Activated naive CD8-positive, alpha-beta T cell treated with anti-CD3 and anti-CD28 coated beads, Interleukin-2, amount 10 ng/mL, durations not matched to agents 7 days and 5 days (primary cell): ENCODE measurements at regions not wholly inside any gene's neighbourhood (a gene's known extent, or its start where the extent isn't known, plus 50 kb on each side); places are given as distances from the start of the nearest gene placed in this dataset.
"Not testable (repeated sequence)": the region's sequence is repeated elsewhere in the genome, so short reads cannot be mapped to it uniquely, and the experiment has no call there.

ENCODE experiments used
- ATAC-seq: fragments of 150-1000 bp; cut with Tn5 transposase; one replicate; pipeline ENCODE4 v1.10.0; 2021; ENCODE audit warnings: low read depth, moderate library complexity
- POLR2A ChIA-PET: fragments of 350-600 bp; sonication (Branson Sonifier 250); formaldehyde crosslinking; loops from one replicate; lab custom pipeline; 2021; ENCODE audit warnings: antibody characterized with exemption; lab: Charles Lee
- DNase-seq: peaks from one replicate; pipeline ENCODE4 v3.0.0; 2021
- H3K27ac Mint-ChIP-seq: one replicate; pipeline ENCODE4 v1.8.0; 2022; ENCODE audit warnings: mild to moderate bottlenecking, mixed read lengths
- H3K27me3 Mint-ChIP-seq: one replicate; pipeline ENCODE4 v1.8.0; 2022; ENCODE audit warnings: mild to moderate bottlenecking, moderate library complexity, mixed read lengths
- H3K36me3 Mint-ChIP-seq: one replicate; pipeline ENCODE4 v1.8.0; 2021; ENCODE audit warnings: mild to moderate bottlenecking, mixed read lengths
- H3K4me1 Mint-ChIP-seq: one replicate; pipeline ENCODE4 v1.8.0; 2021; ENCODE audit warnings: mixed read lengths
- H3K4me3 Mint-ChIP-seq: one replicate; pipeline ENCODE4 v1.8.0; 2022; ENCODE audit warnings: mild to moderate bottlenecking, moderate library complexity, mixed read lengths
- H3K9me3 Mint-ChIP-seq: one replicate; pipeline ENCODE4 v1.8.0; 2021; ENCODE audit warnings: mixed read lengths

DNA sequence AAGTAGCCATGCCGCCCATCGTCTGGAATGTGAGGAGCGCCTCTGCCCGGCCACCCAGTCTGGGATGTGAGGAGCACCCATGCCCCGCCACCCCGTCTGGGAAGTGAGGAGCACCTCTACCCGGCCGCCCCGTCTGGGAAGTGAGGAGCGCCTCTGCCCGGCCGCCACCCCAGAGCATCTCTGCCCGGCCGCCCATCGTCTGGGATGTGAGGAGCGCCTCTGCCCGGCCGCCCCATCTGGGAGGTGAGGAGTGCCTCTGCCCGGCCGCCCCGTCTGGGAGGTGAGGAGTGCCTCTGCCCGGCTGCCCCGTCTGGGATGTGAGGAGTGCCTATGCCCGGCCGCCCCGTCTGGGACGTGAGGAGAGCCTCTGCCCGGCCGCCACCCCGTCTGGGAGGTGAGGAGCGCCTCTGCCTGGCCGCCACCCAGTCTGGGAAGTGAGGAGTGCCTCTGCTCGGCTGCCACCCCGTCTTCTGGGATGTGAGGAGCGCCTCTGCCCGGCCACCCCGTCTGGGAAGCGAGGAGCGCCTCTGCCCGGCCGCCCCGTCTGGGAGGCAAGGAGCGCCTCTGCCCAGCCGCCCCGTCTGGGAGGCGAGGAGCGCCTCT lies 126.7 kb upstream of the MED14 start:
- H3K4me1 Mint-ChIP-seq, H3K4me3 Mint-ChIP-seq, POLR2A ChIA-PET, H3K27me3 Mint-ChIP-seq, ATAC-seq, H3K9me3 Mint-ChIP-seq, H3K36me3 Mint-ChIP-seq, H3K27ac Mint-ChIP-seq, DNase-seq: not testable (repeated sequence)

DNA sequence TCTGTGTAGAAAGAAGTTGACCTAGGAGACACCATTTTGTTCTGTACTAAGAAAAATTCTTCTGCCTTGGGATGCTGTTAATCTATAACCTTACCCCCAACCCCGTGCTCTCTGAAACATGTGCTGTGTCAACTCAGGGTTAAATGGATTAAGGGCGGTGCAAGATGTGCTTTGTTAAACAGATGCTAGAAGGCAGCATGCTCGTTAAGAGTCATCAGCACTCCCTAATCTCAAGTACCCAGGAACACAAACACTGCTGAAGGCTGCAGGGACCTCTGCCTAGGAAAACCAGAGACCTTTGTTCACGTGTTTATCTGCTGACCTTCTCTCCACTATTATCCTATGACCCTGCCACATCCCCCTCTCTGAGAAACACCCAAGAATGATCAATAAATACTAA lies 127.9 kb upstream of the MED14 start:
- H3K4me1 Mint-ChIP-seq, POLR2A ChIA-PET, H3K27me3 Mint-ChIP-seq, H3K9me3 Mint-ChIP-seq, H3K4me3 Mint-ChIP-seq, DNase-seq, H3K27ac Mint-ChIP-seq, ATAC-seq, H3K36me3 Mint-ChIP-seq: not testable (repeated sequence)

DNA sequence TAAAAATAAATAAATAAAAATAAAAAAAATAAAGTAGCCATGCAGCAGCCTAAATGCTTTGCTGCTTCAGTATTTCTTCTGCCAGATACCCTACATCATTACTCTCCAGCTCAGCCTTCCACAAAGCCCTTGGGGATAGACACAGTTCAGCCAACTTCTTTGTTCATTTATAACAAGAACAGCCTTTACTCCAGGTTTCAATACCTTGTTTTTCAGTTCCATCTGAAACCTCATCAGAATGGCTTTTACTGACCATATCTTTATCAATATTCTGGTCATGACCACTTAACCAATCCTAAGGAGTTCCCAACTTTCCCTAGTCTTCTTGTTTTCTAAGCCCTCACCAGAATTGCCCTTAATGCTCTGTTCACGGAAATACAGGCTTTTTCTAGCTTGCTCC lies 128.3 kb upstream of the MED14 start:
- Mint-ChIP-seq H3K27ac (no peak overlapping the region), H3K27me3 (peaks cover 9% of the 10 kb centered on the region), H3K9me3 (peaks cover 2% of the 10 kb centered on the region), H3K4me1 (no peaks in the 10 kb centered on the region), H3K36me3 (no peaks in the 10 kb centered on the region), H3K4me3 (no peak overlapping the region)
- no peak for ATAC-seq
- no peak for DNase-seq
- POLR2A ChIA-PET: no interaction called here

DNA sequence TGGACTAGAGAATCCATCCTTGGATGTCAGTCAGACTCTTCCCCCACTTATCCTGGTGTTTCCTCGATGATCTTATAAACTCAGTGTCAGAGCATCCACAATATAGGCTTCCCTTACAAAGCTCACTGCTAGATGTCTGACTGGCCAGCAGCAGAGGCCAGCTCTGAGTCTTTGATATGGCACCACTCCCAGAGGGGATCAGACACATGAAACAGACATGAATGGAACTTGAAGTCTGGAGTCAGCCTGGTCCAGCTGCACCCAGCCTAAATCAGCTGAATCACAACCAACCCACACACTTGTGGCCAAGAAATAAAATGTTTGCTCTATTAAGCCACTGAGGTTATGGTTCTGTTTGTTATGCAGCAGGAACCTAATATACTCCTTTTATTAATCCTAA lies 129.6 kb upstream of the MED14 start:
- Mint-ChIP-seq H3K9me3 (peaks cover 2% of the 10 kb centered on the region), H3K27me3 (peaks cover 9% of the 10 kb centered on the region), H3K4me3 (no peak overlapping the region), H3K36me3 (no peaks in the 10 kb centered on the region), H3K4me1 (no peaks in the 10 kb centered on the region), H3K27ac (no peak overlapping the region)
- POLR2A ChIA-PET: no interaction called here
- no peak for ATAC-seq
- DNase-seq: no peak

DNA sequence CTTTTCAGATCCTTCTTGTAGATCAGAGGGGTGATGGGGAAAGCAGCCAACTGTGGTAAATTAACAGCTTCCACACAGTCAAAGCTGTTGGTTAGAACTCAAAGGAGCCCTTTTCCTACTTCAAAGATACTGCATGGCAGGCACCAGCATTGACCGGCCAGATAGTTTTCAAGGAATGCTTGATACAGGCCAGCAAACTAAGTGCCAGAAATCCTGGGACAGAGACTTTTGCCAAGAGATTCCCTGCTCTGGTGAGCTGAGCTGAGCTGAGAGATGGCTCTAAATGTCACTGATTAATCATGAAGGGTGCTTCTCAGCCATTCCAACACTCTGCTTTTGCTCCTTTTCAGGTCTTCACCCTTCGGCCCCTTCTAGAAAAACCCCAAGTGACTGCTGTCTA lies 131.6 kb upstream of the MED14 start:
- DNase-seq (no peak), ATAC-seq (no peak)
- H3K27me3 Mint-ChIP-seq: peaks cover 9% of the 10 kb centered on the region
- no peak overlapping the region for H3K4me3 Mint-ChIP-seq
- peaks cover 2% of the 10 kb centered on the region for H3K36me3 Mint-ChIP-seq
- POLR2A ChIA-PET: no interaction called here
- peaks cover 5% of the 10 kb centered on the region for H3K4me1 Mint-ChIP-seq
- H3K9me3 Mint-ChIP-seq: no peaks in the 10 kb centered on the region
- no peak overlapping the region for H3K27ac Mint-ChIP-seq

DNA sequence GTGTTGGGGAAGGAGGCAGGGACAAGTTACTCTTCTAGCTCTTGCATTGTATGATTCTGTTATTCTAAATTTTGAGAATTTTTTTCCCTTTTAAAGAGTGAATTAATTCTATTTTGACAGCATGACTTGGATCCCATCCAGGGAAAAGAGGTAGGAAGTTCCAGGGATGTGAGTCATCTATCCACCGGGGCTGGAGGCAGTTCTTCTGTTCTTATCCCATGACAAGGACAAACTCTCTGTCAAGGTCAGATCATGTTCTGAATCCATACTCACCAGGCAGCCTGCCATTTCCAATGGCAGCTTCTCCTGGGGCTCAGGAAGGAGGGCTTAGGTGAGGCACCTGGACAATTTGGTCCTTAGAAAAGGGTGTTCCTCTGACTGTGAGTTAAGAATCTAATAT lies 132.0 kb upstream of the MED14 start:
- Mint-ChIP-seq H3K4me3 (no peak overlapping the region), H3K4me1 (peaks cover 6% of the 10 kb centered on the region), H3K27ac (no peak overlapping the region), H3K9me3 (no peaks in the 10 kb centered on the region), H3K27me3 (peaks cover 9% of the 10 kb centered on the region), H3K36me3 (peaks cover 2% of the 10 kb centered on the region)
- no peak for ATAC-seq
- no peak for DNase-seq
- POLR2A ChIA-PET: no interaction called here

DNA sequence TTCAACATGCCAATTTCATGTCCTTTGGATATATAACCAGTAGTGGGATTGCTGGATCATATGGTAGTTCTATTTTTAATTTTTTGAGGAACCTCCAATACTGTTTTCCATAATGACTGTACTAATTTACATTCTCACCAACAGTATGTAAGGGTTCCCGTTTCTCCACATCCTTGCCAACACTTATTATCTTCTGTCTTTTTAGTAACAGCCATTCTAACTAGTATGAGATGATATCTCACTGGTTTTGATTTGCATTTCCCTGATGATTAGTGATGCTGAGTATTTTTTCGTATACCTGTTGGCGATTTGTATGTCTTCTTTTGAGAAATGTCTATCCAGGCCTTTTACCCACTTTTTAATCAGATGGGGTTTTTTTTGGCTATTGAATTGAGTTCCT lies 133.5 kb upstream of the MED14 start:
- ATAC-seq (no peak), DNase-seq (no peak)
- Mint-ChIP-seq H3K27me3 (peaks cover 9% of the 10 kb centered on the region), H3K4me3 (no peak overlapping the region), H3K36me3 (peaks cover 2% of the 10 kb centered on the region), H3K27ac (no peak overlapping the region), H3K9me3 (no peaks in the 10 kb centered on the region), H3K4me1 (peaks cover 6% of the 10 kb centered on the region)
- POLR2A ChIA-PET: no interaction called here

DNA sequence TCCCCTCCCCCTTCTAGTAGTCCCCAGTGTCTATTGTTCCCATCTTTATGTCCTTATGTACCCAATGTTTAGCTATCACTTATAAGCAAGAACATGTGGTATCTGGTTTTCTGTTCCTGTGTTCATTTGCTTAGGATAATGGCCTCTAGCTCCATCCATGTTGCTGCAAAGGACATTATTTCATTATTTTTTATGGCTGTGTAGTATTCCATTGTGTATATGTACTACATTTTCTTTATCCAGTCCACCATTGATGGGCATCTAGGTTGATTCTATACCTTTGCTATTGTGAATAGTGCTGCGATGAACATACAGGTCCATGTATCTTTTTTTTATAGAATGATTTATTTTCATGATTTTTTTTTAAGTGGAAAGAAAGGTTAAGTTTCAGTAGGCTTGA lies 135.6 kb upstream of the MED14 start:
- not testable (repeated sequence) for H3K36me3 Mint-ChIP-seq, H3K27ac Mint-ChIP-seq

DNA sequence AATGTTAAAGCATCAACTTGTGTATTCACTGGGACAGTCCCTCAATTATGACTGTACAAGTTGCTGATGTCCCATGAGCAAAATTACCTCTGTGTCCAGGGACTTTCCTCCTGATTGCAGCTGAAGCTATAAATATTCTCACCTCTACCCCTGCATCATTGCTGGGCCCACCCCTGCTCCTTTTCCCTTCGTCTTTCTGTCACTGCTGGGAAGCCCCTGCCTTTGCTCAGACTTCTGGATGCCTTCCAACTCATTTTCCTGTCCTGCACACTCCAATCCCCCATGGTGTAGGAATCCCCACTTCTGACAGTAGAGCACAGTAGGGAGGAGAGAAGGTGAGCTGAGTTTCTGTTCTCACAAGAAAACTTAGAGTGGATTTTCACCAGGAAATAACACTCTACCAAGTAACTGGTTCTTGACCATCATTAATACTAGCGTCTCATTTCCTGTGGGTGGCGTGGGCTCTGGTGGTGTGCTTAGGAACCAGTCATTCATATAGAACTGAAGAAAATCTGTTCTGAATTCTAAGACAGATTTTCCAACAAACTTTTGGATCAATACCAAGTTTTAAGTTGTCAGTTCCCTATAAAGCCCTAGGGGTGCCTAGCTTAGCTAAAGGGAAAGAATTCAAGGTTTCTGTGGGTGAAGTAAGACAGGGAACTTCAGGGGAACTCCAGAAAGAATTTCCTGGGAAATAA lies 136.2 kb upstream of the MED14 start:
- Mint-ChIP-seq H3K27ac (peak overlapping the region; percentile 77), H3K27me3 (peaks cover 5% of the 10 kb centered on the region), H3K9me3 (no peaks in the 10 kb centered on the region), H3K36me3 (peaks cover 2% of the 10 kb centered on the region), H3K4me1 (peaks cover 6% of the 10 kb centered on the region), H3K4me3 (peak overlapping the region; percentile 17)
- ATAC-seq: no peak
- POLR2A ChIA-PET: no interaction called here
- DNase-seq: no peak

More for the DNA sequence above, 135.6 kb upstream of the MED14 start:
- H3K4me1 Mint-ChIP-seq, H3K4me3 Mint-ChIP-seq, ATAC-seq, H3K27me3 Mint-ChIP-seq, DNase-seq, POLR2A ChIA-PET, H3K9me3 Mint-ChIP-seq: not testable (repeated sequence)

DNA sequence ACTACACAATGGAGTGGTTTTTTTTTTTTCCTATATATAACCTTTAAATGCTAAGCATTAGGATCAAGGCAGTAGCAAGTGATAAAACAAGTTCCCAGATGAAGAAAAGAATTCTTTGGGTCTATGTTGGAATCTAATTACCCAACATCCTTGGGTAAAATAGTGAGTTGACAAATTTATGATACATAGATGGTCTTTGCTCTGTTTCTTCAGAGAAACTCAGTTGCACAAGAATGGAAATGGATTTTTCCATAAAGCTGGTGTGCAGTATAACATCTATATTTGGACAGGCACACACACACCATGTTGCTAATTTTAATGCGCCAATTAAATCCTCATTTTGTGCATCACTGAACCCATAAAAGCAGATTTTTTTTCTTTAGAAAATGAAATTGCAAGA lies 137.0 kb upstream of the MED14 start:
- H3K36me3 Mint-ChIP-seq: peaks cover 2% of the 10 kb centered on the region
- no peak overlapping the region for H3K27ac Mint-ChIP-seq

DNA sequence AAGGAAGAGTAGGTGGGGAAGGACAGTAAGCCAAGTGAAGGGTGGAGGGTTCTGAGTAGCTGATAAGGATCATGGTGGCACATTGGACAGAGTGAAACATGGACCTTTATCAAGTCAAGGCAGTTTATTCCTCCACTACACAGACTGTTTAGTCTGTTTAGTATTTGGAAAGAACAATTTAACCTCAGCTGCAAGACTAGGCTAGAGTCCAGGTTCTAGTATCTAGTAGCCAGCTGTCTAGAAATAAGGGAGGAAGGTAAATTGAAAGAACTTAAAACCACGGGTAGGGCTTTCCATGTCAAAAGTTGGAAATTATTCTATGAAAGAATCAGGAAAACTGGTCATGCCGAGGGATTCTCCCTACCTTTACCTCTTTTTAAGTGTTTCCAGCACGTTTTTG lies 140.1 kb upstream of the MED14 start:
- no peaks in the 10 kb centered on the region for H3K9me3 Mint-ChIP-seq
- no peaks in the 10 kb centered on the region for H3K27me3 Mint-ChIP-seq
- H3K4me1 Mint-ChIP-seq: peaks cover 6% of the 10 kb centered on the region
- DNase-seq (no peak), ATAC-seq (no peak)
- peaks cover 2% of the 10 kb centered on the region for H3K36me3 Mint-ChIP-seq
- no peak overlapping the region for H3K27ac Mint-ChIP-seq
- no peak overlapping the region for H3K4me3 Mint-ChIP-seq
- POLR2A ChIA-PET: no interaction called here

More for the DNA sequence above, 137.0 kb upstream of the MED14 start:
- H3K4me3 Mint-ChIP-seq: no peak overlapping the region
- peaks cover 6% of the 10 kb centered on the region for H3K4me1 Mint-ChIP-seq
- H3K27me3 Mint-ChIP-seq: peaks cover 3% of the 10 kb centered on the region
- no peaks in the 10 kb centered on the region for H3K9me3 Mint-ChIP-seq
- no peak for ATAC-seq
- POLR2A ChIA-PET: no interaction called here
- DNase-seq: no peak

DNA sequence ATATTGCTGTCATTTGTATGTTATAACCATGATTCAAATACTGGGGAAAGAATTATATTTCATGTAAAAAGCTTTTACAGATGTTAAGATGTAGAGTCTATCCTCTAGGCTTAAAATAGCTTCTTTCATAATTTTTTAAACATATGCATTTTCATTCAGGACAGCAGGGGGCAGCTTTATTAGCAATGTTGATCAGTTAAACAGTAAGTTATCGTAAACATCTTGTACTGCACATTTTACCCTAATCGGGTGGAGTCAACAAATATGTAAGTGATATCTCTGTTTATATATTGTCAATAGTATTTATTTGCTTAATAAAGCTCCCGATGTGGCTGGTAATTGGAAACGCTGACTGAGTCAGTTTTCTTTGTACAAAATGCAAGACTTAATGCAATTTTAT lies 142.5 kb upstream of the MED14 start:
- ATAC-seq: no peak
- POLR2A ChIA-PET: no interaction called here
- H3K9me3 Mint-ChIP-seq: no peaks in the 10 kb centered on the region

DNA sequence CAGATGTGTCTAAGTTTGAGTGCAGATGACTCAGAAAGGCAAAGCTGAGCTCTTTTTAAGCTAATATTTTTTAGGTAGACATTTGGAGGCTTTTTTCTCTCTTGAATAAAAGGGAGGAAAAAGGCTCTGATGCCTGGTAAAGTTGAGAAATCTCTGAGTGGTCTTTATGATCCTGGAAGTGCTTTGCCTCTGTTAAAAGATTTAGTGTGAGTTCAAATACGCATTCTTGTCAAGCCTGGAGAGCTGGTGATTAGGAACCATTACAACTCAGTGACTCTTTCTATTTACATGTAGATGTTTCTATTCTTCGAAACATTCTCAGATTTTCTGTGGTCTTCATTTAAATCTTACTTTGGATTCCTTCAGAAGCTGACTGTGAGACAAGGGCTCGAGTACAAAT lies 143.4 kb upstream of the MED14 start:
- Mint-ChIP-seq H3K36me3 (no peaks in the 10 kb centered on the region), H3K27me3 (no peaks in the 10 kb centered on the region), H3K4me1 (no peaks in the 10 kb centered on the region), H3K9me3 (no peaks in the 10 kb centered on the region), H3K27ac (no peak overlapping the region), H3K4me3 (no peak overlapping the region)
- POLR2A ChIA-PET: no interaction called here
- DNase-seq (no peak), ATAC-seq (no peak)

More for the DNA sequence above, 142.5 kb upstream of the MED14 start:
- Mint-ChIP-seq H3K4me3 (no peak overlapping the region), H3K27ac (no peak overlapping the region), H3K27me3 (no peaks in the 10 kb centered on the region), H3K36me3 (no peaks in the 10 kb centered on the region), H3K4me1 (no peaks in the 10 kb centered on the region)
- DNase-seq: no peak

DNA sequence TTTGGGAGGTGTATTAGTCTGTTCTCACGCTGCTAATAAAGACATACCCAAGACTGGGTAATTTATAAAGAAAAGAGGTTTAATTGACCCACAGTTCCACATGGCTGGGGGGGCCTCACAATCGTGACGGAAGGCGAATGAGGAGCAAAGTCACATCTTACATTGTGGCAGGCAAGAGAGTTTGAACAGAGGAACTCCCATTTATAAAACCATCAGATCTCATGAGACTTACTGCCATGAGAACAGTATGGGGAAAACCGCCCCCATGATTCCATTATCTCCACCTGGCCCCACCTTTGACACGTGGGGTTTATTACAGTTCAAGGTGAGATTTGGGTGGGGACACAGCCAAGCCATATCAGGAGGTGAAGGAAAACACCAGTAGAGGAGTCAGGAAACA lies 143.8 kb upstream of the MED14 start:
- H3K9me3 Mint-ChIP-seq, DNase-seq, H3K27ac Mint-ChIP-seq, H3K36me3 Mint-ChIP-seq, ATAC-seq, H3K27me3 Mint-ChIP-seq, POLR2A ChIA-PET, H3K4me1 Mint-ChIP-seq, H3K4me3 Mint-ChIP-seq: not testable (repeated sequence)
